HFF-Myc (cell line): ENCODE measurements at regions not wholly inside any gene's neighbourhood (a gene's known extent, or its start where the extent isn't known, plus 50 kb on each side); places are given as distances from the start of the nearest gene placed in this dataset.

ENCODE experiments used
- DNase-seq: peaks from one replicate; pipeline ENCODE4 v3.0.0-alpha.2; 2011; ENCODE audit warnings: low read depth; ENCODE audit errors: extremely low read depth
- H3K4me3 ChIP-seq: replicated peaks from 2 replicates; pipeline ENCODE4 v1.5.1; 2011; ENCODE audit warnings: low read depth, mild to moderate bottlenecking, control low read depth, low read length
- TF ChIP-seq, protein P1 (sequence below): IDR thresholded peaks from 2 replicates; pipeline ENCODE4 v1.5.1; 2012; ENCODE audit warnings: mild to moderate bottlenecking, low read depth, low read length, control low read depth; ENCODE audit errors: missing control alignments

DNA sequence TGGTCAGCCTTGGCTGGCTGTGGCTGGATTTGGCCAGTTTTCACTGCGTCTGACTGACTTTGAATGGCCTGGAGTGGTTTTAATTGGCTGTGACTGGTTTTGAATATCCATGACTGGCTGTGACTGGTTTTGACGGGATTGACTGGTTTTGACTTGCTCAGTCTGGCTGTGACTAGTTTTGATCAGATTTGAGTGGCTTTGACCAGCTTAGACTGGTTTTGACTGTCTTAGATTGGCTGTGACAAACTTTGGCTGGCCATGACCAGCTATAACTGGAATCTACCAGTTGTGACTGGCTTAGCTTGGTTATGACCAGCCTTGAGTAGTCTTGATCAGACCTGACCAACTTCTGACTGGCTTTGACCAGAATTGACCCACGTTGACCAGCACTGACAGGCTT is 168.4 kb upstream of the AMOT start:
- no peak for DNase-seq
- TF ChIP-seq, protein P1, sequence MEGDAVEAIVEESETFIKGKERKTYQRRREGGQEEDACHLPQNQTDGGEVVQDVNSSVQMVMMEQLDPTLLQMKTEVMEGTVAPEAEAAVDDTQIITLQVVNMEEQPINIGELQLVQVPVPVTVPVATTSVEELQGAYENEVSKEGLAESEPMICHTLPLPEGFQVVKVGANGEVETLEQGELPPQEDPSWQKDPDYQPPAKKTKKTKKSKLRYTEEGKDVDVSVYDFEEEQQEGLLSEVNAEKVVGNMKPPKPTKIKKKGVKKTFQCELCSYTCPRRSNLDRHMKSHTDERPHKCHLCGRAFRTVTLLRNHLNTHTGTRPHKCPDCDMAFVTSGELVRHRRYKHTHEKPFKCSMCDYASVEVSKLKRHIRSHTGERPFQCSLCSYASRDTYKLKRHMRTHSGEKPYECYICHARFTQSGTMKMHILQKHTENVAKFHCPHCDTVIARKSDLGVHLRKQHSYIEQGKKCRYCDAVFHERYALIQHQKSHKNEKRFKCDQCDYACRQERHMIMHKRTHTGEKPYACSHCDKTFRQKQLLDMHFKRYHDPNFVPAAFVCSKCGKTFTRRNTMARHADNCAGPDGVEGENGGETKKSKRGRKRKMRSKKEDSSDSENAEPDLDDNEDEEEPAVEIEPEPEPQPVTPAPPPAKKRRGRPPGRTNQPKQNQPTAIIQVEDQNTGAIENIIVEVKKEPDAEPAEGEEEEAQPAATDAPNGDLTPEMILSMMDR = no peak
- H3K4me3 ChIP-seq = no peak overlapping the region

DNA sequence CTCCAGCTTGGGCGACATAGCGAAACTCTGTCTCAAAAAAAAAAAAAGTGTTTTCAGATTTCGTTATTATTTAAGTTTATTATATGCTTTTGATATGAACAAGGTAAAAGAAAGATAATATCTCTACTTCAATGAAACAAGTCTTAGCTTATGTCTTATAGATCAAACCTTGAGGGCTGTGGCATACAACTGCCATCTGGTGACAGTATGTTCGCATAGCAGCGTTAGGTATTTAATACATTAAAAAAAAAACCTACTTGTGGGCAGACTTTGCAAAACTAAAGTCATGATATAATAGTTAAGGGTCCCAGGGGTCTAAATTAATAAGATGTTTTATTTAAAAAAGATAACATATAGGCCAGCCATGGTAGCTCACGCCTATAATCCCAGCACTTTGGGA is 161.2 kb upstream of the AMOT start:
- TF ChIP-seq, protein P1 = no peak
- no peak for DNase-seq
- H3K4me3 ChIP-seq = no peak overlapping the region

DNA sequence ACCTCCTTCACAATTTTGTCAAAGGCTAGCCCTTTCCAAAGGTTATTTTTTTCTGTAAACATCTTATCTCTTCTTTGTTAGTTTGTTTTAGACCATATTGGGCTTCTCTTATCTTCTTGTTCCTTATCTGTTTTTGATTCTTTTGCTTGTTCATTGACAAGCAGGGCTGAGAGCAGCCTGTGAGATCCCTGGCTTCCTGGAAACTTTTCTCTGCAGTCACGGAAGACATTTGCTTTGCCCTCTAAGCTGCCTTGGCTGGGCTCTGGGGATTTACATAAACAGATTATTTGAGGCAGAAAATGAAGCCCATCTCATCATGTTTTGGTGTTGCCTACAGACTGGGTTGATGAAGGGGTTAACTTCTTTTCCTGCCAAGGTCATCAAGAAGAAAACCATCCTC is 157.4 kb upstream of the AMOT start:
- no peak overlapping the region for H3K4me3 ChIP-seq
- no peak for DNase-seq
- TF ChIP-seq, protein P1 = no peak

DNA sequence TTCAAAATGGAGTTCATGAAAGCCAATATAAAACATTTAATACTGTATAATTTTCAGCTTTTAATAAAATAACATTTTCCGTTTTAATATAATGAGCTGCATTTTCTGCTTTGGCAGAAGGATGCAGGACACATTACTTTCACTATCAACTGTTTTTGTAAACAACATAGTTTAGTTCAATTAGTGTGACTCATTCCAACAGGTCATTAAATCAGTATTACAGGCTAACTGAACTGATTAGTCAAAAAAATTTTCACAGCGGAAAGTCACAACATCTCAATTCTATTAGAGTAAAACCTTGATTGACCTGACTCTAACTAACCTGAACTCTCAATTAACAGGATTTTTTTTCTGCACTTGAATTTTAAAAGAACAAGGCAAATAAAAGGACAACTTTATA is 151.2 kb upstream of the AMOT start:
- TF ChIP-seq, protein P1 = no peak

DNA sequence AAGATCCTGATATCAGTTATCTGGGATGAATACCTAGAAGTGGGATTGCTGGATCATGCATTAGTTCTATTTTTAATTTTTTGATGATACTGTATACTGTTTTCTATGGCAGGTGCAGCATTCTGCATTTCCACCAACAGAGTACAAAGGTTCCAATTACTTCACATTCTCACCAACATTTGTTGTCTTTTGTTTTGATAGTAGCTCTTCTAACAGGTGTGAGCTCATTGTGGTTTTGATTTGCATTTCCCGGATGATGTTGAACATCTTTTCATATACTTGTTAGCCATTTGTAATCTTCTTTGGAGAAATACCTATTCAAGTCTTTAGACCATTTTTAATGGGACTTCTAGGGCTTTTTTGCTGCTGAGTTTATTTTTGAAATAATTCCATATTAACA is 139.2 kb upstream of the AMOT start:
- H3K4me3 ChIP-seq = no peak overlapping the region
- no peak for DNase-seq
- TF ChIP-seq, protein P1 = no peak

More for the DNA sequence above, 151.2 kb upstream of the AMOT start:
- H3K4me3 ChIP-seq = no peak overlapping the region
- no peak for DNase-seq

DNA sequence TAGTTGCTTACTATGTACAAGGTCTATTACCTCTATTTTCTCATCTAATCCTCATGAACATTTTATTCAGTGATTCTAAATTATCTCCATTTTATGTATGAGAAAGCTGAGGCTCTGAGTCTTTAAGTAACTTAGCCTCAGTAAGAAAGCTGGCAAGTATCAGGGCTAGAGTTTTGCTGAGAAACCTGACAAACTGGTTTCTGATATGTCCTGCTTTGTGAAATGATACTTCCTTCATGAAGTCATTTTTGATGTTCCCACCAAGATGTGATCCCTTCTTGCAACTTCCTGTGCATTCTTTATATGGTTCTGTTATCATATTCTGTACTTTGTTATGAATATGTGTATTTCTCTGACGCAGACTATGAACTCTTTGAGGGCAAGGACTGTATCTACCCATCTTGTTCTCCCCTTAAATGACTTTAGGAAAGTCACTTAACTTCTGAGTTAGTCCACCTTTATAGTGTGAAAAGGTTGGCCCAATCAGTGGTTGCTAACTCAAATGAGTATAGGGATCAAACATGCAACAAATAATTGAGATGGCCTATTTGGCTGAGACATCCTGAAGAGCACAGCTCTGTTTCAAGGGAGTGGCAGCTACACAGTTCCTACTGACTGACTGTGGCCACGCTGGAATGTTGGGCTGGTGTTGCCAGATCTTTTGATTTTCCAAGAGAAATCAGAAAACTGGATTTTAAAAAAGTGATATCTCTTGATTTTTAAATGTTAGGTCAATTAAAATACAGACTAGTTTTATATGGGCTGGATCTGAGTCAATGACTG is 127.9 kb upstream of the AMOT start:
- TF ChIP-seq, protein P1 = no peak
- DNase-seq = no peak
- no peak overlapping the region for H3K4me3 ChIP-seq

DNA sequence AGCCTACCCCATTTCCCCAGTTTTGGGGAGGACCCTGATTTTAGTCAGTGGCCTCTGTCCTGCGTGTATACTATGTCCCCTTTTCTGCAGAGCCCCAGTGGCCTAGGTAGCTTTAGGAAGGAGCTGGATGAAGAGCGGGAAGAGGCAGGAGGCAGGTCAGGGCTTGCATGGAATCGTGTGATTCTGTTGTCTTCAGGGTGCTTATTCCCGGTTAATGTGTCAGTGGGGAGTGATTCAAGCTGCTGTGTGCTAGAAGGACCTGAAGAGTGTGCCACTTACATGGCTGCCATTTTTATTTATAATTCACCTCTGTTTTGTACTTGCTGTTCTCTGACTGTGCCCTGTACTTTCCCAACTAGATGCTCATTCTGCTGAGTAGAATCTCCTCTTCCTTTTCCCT is 127.3 kb upstream of the AMOT start:
- TF ChIP-seq, protein P1 = no peak
- H3K4me3 ChIP-seq = no peak overlapping the region
- no peak for DNase-seq
